HG02759 (cell line): ENCODE measurements at regions not wholly inside any gene's neighbourhood (a gene's known extent, or its start where the extent isn't known, plus 50 kb on each side); places are given as distances from the start of the nearest gene placed in this dataset.

Source experiments
- ATAC-seq: cut with Tn5 transposase; IDR thresholded peaks from one replicate; pipeline ENCODE4 v1.9.1; 2021; ENCODE audit warnings: mild to moderate bottlenecking, moderate library complexity; ENCODE audit not compliant: unreplicated experiment

- no peak for ATAC-seq
These were observed 393.8 kb downstream of the ZNF385D start for GRCh38 chr3:21357241-21357640.

DNA sequence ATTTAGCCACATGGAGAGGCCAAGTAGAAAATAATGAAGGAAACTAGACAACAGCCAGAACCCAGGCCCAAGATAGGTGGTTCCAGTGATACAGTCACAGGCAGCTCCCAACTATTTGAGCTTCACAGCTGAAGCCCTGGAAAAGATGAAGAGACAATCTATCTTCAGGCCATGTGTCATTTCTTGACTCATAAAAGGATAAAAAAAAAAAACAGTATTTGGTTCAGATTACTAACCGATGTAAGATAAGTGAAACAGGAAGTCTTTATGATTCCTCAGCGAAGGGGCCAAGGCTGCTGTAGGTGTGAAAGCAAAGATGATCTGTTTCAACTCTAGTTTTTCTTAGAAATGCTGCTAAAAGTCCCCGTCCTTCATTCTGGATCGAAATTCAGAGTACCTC is 394.6 kb downstream of the ZNF385D start:
- no peak for ATAC-seq

GRCh38 chr3:21345382-21345976 is 405.5 kb downstream of the ZNF385D start:
- no peak for ATAC-seq

- no peak for ATAC-seq
These were observed 419.2 kb downstream of the ZNF385D start for GRCh38 chr3:21331857-21332256.

- no peak for ATAC-seq
These were observed 419.7 kb downstream of the ZNF385D start for GRCh38 chr3:21331321-21331720.

GRCh38 chr3:21330293-21330692 is 420.7 kb downstream of the ZNF385D start:
- ATAC-seq = peak; percentile 88

DNA sequence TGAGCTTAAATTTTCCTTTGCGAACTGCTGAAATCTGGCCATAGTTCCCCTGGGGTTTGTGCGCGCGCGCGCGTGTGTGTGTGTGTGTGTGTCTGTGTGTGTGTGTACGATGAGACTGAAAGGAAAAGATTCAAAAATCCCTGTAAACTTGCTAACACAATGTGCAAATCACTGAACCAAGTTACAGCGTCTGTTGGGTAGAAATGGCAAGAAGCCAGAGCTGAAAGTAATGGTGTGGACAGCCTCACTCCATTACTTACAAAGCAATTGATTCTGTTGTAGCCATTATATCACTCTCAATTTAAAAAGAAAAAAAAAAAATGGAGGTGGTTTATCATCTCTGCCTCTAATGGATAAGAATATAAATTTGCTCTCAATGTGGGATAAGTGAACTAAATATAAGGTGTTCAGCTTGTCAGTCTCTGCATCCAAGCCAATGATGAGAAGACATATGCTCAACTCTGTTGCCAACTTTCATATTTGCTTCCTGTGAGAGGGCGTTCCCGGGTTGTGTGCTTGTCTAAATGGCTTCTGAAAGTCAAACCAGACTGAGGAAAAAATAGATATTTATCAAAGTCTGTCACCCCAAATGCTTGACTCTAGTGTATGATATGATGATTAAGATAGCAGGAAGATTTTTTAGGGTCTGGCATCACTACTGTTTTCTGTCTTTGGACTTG is 422.2 kb downstream of the ZNF385D start:
- no peak for ATAC-seq

GRCh38 chr3:21326704-21327475 is 424.1 kb downstream of the ZNF385D start:
- ATAC-seq = no peak

DNA sequence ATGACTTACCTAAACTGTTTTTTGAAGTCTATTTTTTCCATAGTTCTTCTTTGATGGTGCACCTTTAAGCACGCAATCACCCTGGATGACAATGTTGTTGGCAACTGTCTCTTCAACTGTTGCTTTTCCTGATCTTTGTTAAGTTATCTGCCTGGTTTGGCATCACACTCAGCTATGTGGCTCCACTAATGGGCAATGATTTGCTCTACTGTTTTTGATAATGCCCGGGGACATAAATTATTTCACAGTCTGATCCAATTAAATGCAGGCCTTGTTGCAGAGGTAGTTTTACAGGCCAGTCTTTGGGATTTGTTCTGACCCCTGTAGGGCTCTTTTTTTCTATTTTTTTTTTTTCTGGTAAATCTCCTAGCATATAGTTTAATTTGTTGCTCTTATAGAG is 436.3 kb downstream of the ZNF385D start:
- no peak for ATAC-seq

- no peak for ATAC-seq
These were observed 440.1 kb downstream of the ZNF385D start for GRCh38 chr3:21310891-21311290.

DNA sequence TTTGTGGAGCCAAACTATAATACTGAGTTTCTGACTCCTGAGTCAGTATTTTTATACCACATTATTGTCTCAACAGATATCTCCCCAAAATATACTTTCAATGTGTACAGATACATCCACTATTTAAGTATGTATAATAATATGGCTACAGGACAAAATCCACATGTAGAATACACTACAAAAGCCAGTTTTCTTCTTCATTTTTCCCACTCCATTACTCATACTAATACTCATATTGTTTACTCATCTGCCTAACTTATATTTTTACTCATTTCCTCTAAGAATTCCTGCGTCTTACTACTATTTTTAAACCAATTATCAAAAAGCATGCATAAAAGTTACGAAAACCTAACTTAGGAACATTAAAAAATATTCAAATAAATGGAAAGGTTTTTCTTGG is 440.8 kb downstream of the ZNF385D start:
- ATAC-seq = no peak

DNA sequence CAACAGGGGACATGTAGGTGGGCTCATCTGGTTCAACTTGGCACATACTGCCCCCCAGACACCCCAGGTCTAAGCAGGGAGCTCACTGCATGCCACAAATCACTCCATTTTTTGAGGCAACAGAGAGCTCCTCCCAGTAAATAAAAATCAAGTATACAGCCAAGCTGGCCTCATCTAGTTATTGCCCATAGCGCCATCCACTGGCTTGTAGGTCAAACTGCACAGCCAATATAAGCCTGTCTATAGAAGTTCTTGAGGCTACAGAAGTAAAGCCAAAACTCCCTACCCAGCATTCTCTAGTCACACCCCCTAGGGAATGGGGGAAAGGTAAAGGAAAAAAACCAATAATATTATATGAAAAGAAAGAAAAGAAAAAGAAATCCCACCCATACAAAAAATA is 453.7 kb downstream of the ZNF385D start:
- ATAC-seq = no peak

GRCh38 chr3:21294768-21295167 is 456.2 kb downstream of the ZNF385D start:
- ATAC-seq = no peak

GRCh38 chr3:21292971-21293370 is 458.0 kb downstream of the ZNF385D start:
- no peak for ATAC-seq

DNA sequence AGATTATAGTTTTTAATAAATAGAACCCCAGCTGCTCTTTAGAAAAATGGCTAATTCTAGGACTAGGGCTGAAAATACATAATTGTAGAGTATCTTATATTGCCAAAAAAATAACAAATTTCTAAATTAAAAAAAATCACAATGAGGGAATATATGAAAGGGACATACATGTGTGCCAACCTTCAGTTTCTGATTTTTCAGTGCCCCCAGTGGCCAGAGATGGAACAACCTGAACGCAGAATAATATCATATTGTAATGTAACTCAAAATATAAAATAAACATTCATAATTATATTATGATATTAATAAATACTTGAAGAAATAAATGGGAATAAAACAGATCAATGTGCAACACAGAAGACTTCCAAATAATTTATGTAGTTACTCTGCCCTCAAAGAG is 460.5 kb downstream of the ZNF385D start:
- ATAC-seq = no peak

GRCh38 chr3:21274079-21274571 is 476.9 kb downstream of the ZNF385D start:
- no peak for ATAC-seq

- no peak for ATAC-seq
These were observed 477.6 kb downstream of the ZNF385D start for GRCh38 chr3:21273259-21274025.

- no peak for ATAC-seq
These were observed 479.4 kb downstream of the ZNF385D start for GRCh38 chr3:21271606-21272016.

GRCh38 chr3:21269882-21270281 is 481.1 kb downstream of the ZNF385D start:
- no peak for ATAC-seq

DNA sequence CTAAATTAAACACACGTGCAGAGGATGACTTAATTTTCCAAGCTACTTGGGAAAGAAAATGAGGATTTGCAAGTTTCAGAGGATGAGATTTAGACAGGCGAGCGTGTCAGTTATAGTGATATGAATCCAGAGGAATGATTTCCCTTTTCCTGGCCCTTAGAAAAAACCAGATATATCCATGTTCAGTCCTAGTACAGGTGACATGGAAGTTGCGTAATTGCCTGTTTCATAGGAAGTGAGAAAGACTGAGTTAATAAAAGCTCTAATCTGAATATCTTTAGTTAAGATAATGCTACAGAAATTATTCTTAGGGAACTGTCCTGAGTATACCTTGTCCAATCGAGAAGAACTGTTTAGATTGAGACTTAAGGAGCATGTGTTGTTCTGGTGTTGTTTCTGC is 490.5 kb downstream of the ZNF385D start:
- ATAC-seq = no peak

- no peak for ATAC-seq
These were observed 491.1 kb downstream of the ZNF385D start for GRCh38 chr3:21259896-21260295.
